HL-60 (cell line): ENCODE measurements at regions not wholly inside any gene's neighbourhood (a gene's known extent, or its start where the extent isn't known, plus 50 kb on each side); places are given as distances from the start of the nearest gene placed in this dataset.
A peak's percentile ranks its signal among the peaks of the same experiment; 100 is the strongest.

Source experiments
- DNase-seq, 2 experiments: peaks; one replicate each; pipeline ENCODE4 v3.0.0-alpha.2; 2010 to 2020; ENCODE audit warnings: low read depth in 1 of 2, low spot score in 1 of 2
- H3K27ac ChIP-seq: fragments of 250-450 bp; sonication (Bioruptor Pico); replicated peaks from 2 replicates; pipeline ENCODE4 v1.5.1; 2020; ENCODE audit warnings: mild to moderate bottlenecking, moderate library complexity
- H3K27me3 ChIP-seq: fragments of 250-450 bp; sonication (Bioruptor Pico); 2 replicates; pipeline ENCODE4 v1.5.1; 2021; ENCODE audit warnings: mild to moderate bottlenecking, moderate library complexity; ENCODE audit not compliant: insufficient read depth, poor library complexity, severe bottlenecking
- H3K4me3 ChIP-seq: replicated peaks from 2 replicates; pipeline ENCODE4 v1.5.1; 2011; ENCODE audit warnings: mild to moderate bottlenecking, control low read depth, low read length; ENCODE audit not compliant: insufficient read depth
- CTCF ChIP-seq: IDR thresholded peaks from one replicate; pipeline ENCODE4 v1.5.1; 2011; ENCODE audit warnings: low read length, control low read depth, inconsistent platforms; ENCODE audit not compliant: insufficient read depth
- GABPA ChIP-seq: IDR thresholded peaks from 2 replicates; pipeline ENCODE4 v1.6.1; 2012; ENCODE audit warnings: low read depth
- POLR2AphosphoS5 ChIP-seq: IDR thresholded peaks from 2 replicates; pipeline ENCODE4 v1.6.1; 2012; ENCODE audit warnings: low read depth
- REST ChIP-seq: IDR thresholded peaks from 2 replicates; pipeline ENCODE4 v1.6.1; 2012; ENCODE audit warnings: low read depth; ENCODE audit not compliant: insufficient replicate concordance
- SPI1 ChIP-seq: IDR thresholded peaks from 2 replicates; pipeline ENCODE4 v1.6.1; 2012; ENCODE audit warnings: low read depth, mild to moderate bottlenecking, borderline replicate concordance

- no peaks in the 10 kb centered on the region for H3K27me3 ChIP-seq
- no peak for DNase-seq
- no peak for TF ChIP-seq SPI1
- TF ChIP-seq CTCF: no peak
- no peak for TF ChIP-seq POLR2AphosphoS5
- H3K4me3 ChIP-seq: no peak overlapping the region
- no peak overlapping the region for H3K27ac ChIP-seq
Observed at GRCh38 chr9:119559056-119559455, 189.8 kb upstream of the BRINP1 start.

GRCh38 chr9:119556129-119556875 is 187.1 kb upstream of the BRINP1 start:
- H3K27me3 ChIP-seq: no peaks in the 10 kb centered on the region
- H3K27ac ChIP-seq: no peak overlapping the region
- no peak overlapping the region for H3K4me3 ChIP-seq
- TF ChIP-seq CTCF (peak; percentile 91), REST (no peak)
- peak; percentile 14 to 56 for DNase-seq

- no peak for DNase-seq
- no peak for TF ChIP-seq CTCF
- no peak for TF ChIP-seq SPI1
- no peak for TF ChIP-seq POLR2AphosphoS5
- TF ChIP-seq GABPA: no peak
- TF ChIP-seq REST: no peak
- Histone ChIP-seq H3K4me3 (no peak overlapping the region), H3K27ac (no peak overlapping the region), H3K27me3 (no peaks in the 10 kb centered on the region)
Observed at GRCh38 chr9:119544492-119544891, 175.3 kb upstream of the BRINP1 start.

GRCh38 chr9:119537138-119537537 is 167.9 kb upstream of the BRINP1 start:
- Histone ChIP-seq H3K4me3 (no peak overlapping the region), H3K27me3 (no peaks in the 10 kb centered on the region), H3K27ac (no peak overlapping the region)
- DNase-seq: no peak
- TF ChIP-seq SPI1 (no peak), POLR2AphosphoS5 (no peak), REST (no peak), GABPA (no peak), CTCF (no peak)
